WTC11 (cell line): ENCODE measurements at regions not wholly inside any gene's neighbourhood (a gene's known extent, or its start where the extent isn't known, plus 50 kb on each side); places are given as distances from the start of the nearest gene placed in this dataset.

ENCODE experiments used
- ATAC-seq: fragments of 200-7000 bp; cut with Tn5 transposase; 2 replicates; pipeline ENCODE4 v1.10.0; 2021; ENCODE audit warnings: mild to moderate bottlenecking, moderate library complexity
- CTCF ChIA-PET: fragments of 300-600 bp; sonication (Branson Sonifier 250); formaldehyde crosslinking; loops from one replicate; lab custom pipeline; 2021; ENCODE audit warnings: antibody characterized with exemption; lab: Charles Lee
- POLR2A ChIA-PET: fragments of 350-600 bp; sonication (Branson Sonifier 250); formaldehyde crosslinking; loops from one replicate; lab custom pipeline; 2021; ENCODE audit warnings: antibody characterized with exemption; lab: Charles Lee
- DNase-seq: peaks from one replicate; pipeline ENCODE4 v3.0.0; 2021; ENCODE audit warnings: low spot score
- H3K27ac Mint-ChIP-seq: 2 replicates; pipeline ENCODE4 v1.8.0; 2021; ENCODE audit warnings: mixed read lengths
- H3K27me3 Mint-ChIP-seq: 2 replicates; pipeline ENCODE4 v1.8.0; 2021; ENCODE audit warnings: low read depth, mild to moderate bottlenecking, moderate library complexity, mixed read lengths
- H3K36me3 Mint-ChIP-seq: 2 replicates; pipeline ENCODE4 v1.8.0; 2021; ENCODE audit warnings: mixed read lengths
- H3K4me1 Mint-ChIP-seq: 2 replicates; pipeline ENCODE4 v1.8.0; 2022; ENCODE audit warnings: mixed read lengths
- H3K4me3 Mint-ChIP-seq: 2 replicates; pipeline ENCODE4 v1.8.0; 2021; ENCODE audit warnings: mild to moderate bottlenecking, moderate library complexity, mixed read lengths
- H3K9me3 Mint-ChIP-seq: 2 replicates; pipeline ENCODE4 v1.8.0; 2021; ENCODE audit warnings: mixed read lengths
- CREB1 ChIP-seq: sonication (generic); formaldehyde crosslinking; IDR thresholded peaks from 2 replicates; pipeline ENCODE4 v1.8.0; 2023; ENCODE audit warnings: mild to moderate bottlenecking, missing genetic modification reagents
- FOXJ3 ChIP-seq: sonication (generic); formaldehyde crosslinking; IDR thresholded peaks from 2 replicates; pipeline ENCODE4 v1.9.0; 2021; ENCODE audit warnings: missing genetic modification reagents, mild to moderate bottlenecking, borderline replicate concordance
- FOXP1 ChIP-seq: sonication (generic); formaldehyde crosslinking; IDR thresholded peaks from 2 replicates; pipeline ENCODE4 v1.8.0; 2022; ENCODE audit warnings: missing genetic modification reagents, mild to moderate bottlenecking, moderate library complexity, borderline replicate concordance
- HMGA2 ChIP-seq: fragments of 250-450 bp; sonication (Bioruptor Pico); IDR thresholded peaks from 2 replicates; pipeline ENCODE4 v1.4.0; 2021; ENCODE audit warnings: mild to moderate bottlenecking, moderate library complexity
- NFE2L1 ChIP-seq: sonication (generic); formaldehyde crosslinking; IDR thresholded peaks from 2 replicates; pipeline ENCODE4 v1.8.1; 2023; ENCODE audit warnings: missing genetic modification reagents
- SOX15 ChIP-seq: fragments of 250-450 bp; sonication (Bioruptor Pico); IDR thresholded peaks from 2 replicates; pipeline ENCODE4 v1.9.0; 2021; ENCODE audit warnings: mild to moderate bottlenecking
- SP1 ChIP-seq: sonication (generic); formaldehyde crosslinking; conservative IDR thresholded peaks from 2 replicates; pipeline ENCODE4 v1.8.1; 2022; ENCODE audit warnings: missing genetic modification reagents
- TP53 ChIP-seq: sonication (generic); formaldehyde crosslinking; IDR thresholded peaks from 2 replicates; pipeline ENCODE4 v1.8.1; 2023; ENCODE audit warnings: mild to moderate bottlenecking, missing genetic modification reagents
- TF ChIP-seq, protein P1 (sequence below): sonication (generic); formaldehyde crosslinking; IDR thresholded peaks from 2 replicates; pipeline ENCODE4 v1.8.0; 2023; ENCODE audit warnings: mild to moderate bottlenecking, missing genetic modification reagents
- TF ChIP-seq, protein P2 (sequence below): sonication (generic); formaldehyde crosslinking; IDR thresholded peaks from 2 replicates; pipeline ENCODE4 v1.8.1; 2023; ENCODE audit warnings: mild to moderate bottlenecking, missing genetic modification reagents
- TF ChIP-seq, protein P3 (sequence below): sonication (generic); formaldehyde crosslinking; IDR thresholded peaks from 2 replicates; pipeline ENCODE4 v1.8.1; 2022; ENCODE audit warnings: low read depth, missing genetic modification reagents, borderline replicate concordance
- TF ChIP-seq, protein P4 (sequence below): sonication (generic); formaldehyde crosslinking; IDR thresholded peaks from 2 replicates; pipeline ENCODE4 v1.8.0; 2022; ENCODE audit warnings: missing genetic modification reagents
- TF ChIP-seq, protein P5 (sequence below): sonication (generic); formaldehyde crosslinking; IDR thresholded peaks from 2 replicates; pipeline ENCODE4 v1.8.1; 2023; ENCODE audit warnings: mild to moderate bottlenecking, missing genetic modification reagents
- TF ChIP-seq, protein P6 (sequence below): sonication (generic); formaldehyde crosslinking; IDR thresholded peaks from 2 replicates; pipeline ENCODE4 v1.8.1; 2022; ENCODE audit warnings: mild to moderate bottlenecking, moderate library complexity, missing genetic modification reagents
- TF ChIP-seq, protein P7 (sequence below): sonication (generic); formaldehyde crosslinking; IDR thresholded peaks from 2 replicates; pipeline ENCODE4 v1.8.1; 2023; ENCODE audit warnings: mild to moderate bottlenecking, missing genetic modification reagents, borderline replicate concordance
- TF ChIP-seq, protein P8 (sequence below): fragments of 200-600 bp; IDR thresholded peaks from 2 replicates; pipeline ENCODE4 v1.8.0; 2022; ENCODE audit warnings: antibody characterized with exemption

DNA sequence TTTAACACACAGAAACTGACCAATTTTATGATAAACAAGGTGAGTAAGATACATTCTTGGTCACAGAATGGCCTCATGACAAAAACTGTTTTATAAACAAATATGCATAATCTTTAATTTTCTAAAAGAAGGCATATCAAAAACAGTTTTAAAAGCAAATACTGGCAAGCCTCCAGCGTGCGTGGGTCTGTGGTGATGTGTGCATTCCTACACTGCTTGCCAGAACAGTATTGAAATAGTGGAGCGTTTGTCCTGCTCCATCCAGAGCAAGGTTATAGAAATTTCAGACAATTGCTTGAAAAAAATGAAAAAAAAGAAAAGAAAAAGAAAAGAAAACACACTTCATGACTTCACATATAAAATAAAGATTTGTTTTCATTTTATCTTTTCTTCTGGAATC is 140.9 kb downstream of the MZT1 start:
- TF ChIP-seq FOXP1 (CRISPR knock-in tag): no peak
- TF ChIP-seq, all 79 proteins: peak for 0
- DNase-seq (no peak), ATAC-seq (no peak)
- H3K4me1 Mint-ChIP-seq: no peaks in the 10 kb centered on the region
- ChIA-PET POLR2A (no interaction called here), CTCF (no interaction called here)
- H3K27me3 Mint-ChIP-seq: no peaks in the 10 kb centered on the region
- no peaks in the 10 kb centered on the region for H3K36me3 Mint-ChIP-seq
- H3K27ac Mint-ChIP-seq: no peak overlapping the region
- H3K4me3 Mint-ChIP-seq: no peak overlapping the region
- no peaks in the 10 kb centered on the region for H3K9me3 Mint-ChIP-seq

DNA sequence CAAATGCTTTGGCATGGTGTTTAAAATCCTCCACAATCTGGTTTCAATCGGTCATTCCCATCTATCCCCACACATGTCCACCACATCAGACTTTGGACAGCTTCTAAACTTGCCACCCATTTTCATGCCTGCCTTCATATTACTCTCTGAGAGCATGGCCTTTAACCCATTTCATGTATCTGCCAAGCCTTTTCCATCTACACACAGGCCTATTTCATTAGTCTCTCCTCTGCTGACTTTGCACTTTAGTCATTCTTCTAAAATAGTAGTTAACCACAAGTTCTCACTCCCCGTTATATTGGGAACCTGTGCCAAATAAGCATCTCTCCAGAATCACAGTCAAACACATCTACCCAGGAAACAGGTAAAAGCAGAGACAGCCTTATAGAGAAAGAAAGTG is 142.2 kb downstream of the MZT1 start:
- DNase-seq (no peak), ATAC-seq (no peak)
- no peak overlapping the region for H3K4me3 Mint-ChIP-seq
- ChIA-PET CTCF (no interaction called here), POLR2A (no interaction called here)
- H3K4me1 Mint-ChIP-seq: no peaks in the 10 kb centered on the region
- H3K9me3 Mint-ChIP-seq: no peaks in the 10 kb centered on the region
- no peaks in the 10 kb centered on the region for H3K27me3 Mint-ChIP-seq
- no peaks in the 10 kb centered on the region for H3K36me3 Mint-ChIP-seq
- H3K27ac Mint-ChIP-seq: no peak overlapping the region
- TF ChIP-seq, protein P1, sequence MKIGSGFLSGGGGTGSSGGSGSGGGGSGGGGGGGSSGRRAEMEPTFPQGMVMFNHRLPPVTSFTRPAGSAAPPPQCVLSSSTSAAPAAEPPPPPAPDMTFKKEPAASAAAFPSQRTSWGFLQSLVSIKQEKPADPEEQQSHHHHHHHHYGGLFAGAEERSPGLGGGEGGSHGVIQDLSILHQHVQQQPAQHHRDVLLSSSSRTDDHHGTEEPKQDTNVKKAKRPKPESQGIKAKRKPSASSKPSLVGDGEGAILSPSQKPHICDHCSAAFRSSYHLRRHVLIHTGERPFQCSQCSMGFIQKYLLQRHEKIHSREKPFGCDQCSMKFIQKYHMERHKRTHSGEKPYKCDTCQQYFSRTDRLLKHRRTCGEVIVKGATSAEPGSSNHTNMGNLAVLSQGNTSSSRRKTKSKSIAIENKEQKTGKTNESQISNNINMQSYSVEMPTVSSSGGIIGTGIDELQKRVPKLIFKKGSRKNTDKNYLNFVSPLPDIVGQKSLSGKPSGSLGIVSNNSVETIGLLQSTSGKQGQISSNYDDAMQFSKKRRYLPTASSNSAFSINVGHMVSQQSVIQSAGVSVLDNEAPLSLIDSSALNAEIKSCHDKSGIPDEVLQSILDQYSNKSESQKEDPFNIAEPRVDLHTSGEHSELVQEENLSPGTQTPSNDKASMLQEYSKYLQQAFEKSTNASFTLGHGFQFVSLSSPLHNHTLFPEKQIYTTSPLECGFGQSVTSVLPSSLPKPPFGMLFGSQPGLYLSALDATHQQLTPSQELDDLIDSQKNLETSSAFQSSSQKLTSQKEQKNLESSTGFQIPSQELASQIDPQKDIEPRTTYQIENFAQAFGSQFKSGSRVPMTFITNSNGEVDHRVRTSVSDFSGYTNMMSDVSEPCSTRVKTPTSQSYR (CRISPR knock-in tag): no peak
- TF ChIP-seq SOX15 (CRISPR knock-in tag) (no peak), CREB1 (CRISPR knock-in tag) (no peak), SP1 (CRISPR knock-in tag) (no peak), TP53 (no peak), FOXJ3 (no peak), NFE2L1 (no peak), HMGA2 (CRISPR knock-in tag) (no peak)
- TF ChIP-seq, protein P2, sequence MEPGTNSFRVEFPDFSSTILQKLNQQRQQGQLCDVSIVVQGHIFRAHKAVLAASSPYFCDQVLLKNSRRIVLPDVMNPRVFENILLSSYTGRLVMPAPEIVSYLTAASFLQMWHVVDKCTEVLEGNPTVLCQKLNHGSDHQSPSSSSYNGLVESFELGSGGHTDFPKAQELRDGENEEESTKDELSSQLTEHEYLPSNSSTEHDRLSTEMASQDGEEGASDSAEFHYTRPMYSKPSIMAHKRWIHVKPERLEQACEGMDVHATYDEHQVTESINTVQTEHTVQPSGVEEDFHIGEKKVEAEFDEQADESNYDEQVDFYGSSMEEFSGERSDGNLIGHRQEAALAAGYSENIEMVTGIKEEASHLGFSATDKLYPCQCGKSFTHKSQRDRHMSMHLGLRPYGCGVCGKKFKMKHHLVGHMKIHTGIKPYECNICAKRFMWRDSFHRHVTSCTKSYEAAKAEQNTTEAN (CRISPR knock-in tag): no peak
- TF ChIP-seq, protein P3, sequence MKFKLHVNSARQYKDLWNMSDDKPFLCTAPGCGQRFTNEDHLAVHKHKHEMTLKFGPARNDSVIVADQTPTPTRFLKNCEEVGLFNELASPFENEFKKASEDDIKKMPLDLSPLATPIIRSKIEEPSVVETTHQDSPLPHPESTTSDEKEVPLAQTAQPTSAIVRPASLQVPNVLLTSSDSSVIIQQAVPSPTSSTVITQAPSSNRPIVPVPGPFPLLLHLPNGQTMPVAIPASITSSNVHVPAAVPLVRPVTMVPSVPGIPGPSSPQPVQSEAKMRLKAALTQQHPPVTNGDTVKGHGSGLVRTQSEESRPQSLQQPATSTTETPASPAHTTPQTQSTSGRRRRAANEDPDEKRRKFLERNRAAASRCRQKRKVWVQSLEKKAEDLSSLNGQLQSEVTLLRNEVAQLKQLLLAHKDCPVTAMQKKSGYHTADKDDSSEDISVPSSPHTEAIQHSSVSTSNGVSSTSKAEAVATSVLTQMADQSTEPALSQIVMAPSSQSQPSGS (CRISPR knock-in tag): no peak
- TF ChIP-seq, protein P4, sequence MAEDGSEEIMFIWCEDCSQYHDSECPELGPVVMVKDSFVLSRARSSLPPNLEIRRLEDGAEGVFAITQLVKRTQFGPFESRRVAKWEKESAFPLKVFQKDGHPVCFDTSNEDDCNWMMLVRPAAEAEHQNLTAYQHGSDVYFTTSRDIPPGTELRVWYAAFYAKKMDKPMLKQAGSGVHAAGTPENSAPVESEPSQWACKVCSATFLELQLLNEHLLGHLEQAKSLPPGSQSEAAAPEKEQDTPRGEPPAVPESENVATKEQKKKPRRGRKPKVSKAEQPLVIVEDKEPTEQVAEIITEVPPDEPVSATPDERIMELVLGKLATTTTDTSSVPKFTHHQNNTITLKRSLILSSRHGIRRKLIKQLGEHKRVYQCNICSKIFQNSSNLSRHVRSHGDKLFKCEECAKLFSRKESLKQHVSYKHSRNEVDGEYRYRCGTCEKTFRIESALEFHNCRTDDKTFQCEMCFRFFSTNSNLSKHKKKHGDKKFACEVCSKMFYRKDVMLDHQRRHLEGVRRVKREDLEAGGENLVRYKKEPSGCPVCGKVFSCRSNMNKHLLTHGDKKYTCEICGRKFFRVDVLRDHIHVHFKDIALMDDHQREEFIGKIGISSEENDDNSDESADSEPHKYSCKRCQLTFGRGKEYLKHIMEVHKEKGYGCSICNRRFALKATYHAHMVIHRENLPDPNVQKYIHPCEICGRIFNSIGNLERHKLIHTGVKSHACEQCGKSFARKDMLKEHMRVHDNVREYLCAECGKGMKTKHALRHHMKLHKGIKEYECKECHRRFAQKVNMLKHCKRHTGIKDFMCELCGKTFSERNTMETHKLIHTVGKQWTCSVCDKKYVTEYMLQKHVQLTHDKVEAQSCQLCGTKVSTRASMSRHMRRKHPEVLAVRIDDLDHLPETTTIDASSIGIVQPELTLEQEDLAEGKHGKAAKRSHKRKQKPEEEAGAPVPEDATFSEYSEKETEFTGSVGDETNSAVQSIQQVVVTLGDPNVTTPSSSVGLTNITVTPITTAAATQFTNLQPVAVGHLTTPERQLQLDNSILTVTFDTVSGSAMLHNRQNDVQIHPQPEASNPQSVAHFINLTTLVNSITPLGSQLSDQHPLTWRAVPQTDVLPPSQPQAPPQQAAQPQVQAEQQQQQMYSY (CRISPR knock-in tag): no peak
- TF ChIP-seq, protein P5, sequence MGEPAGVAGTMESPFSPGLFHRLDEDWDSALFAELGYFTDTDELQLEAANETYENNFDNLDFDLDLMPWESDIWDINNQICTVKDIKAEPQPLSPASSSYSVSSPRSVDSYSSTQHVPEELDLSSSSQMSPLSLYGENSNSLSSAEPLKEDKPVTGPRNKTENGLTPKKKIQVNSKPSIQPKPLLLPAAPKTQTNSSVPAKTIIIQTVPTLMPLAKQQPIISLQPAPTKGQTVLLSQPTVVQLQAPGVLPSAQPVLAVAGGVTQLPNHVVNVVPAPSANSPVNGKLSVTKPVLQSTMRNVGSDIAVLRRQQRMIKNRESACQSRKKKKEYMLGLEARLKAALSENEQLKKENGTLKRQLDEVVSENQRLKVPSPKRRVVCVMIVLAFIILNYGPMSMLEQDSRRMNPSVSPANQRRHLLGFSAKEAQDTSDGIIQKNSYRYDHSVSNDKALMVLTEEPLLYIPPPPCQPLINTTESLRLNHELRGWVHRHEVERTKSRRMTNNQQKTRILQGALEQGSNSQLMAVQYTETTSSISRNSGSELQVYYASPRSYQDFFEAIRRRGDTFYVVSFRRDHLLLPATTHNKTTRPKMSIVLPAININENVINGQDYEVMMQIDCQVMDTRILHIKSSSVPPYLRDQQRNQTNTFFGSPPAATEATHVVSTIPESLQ (CRISPR knock-in tag): no peak
- TF ChIP-seq, protein P6, sequence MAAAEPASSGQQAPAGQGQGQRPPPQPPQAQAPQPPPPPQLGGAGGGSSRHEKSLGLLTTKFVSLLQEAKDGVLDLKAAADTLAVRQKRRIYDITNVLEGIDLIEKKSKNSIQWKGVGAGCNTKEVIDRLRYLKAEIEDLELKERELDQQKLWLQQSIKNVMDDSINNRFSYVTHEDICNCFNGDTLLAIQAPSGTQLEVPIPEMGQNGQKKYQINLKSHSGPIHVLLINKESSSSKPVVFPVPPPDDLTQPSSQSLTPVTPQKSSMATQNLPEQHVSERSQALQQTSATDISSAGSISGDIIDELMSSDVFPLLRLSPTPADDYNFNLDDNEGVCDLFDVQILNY (CRISPR knock-in tag): no peak
- TF ChIP-seq, protein P7, sequence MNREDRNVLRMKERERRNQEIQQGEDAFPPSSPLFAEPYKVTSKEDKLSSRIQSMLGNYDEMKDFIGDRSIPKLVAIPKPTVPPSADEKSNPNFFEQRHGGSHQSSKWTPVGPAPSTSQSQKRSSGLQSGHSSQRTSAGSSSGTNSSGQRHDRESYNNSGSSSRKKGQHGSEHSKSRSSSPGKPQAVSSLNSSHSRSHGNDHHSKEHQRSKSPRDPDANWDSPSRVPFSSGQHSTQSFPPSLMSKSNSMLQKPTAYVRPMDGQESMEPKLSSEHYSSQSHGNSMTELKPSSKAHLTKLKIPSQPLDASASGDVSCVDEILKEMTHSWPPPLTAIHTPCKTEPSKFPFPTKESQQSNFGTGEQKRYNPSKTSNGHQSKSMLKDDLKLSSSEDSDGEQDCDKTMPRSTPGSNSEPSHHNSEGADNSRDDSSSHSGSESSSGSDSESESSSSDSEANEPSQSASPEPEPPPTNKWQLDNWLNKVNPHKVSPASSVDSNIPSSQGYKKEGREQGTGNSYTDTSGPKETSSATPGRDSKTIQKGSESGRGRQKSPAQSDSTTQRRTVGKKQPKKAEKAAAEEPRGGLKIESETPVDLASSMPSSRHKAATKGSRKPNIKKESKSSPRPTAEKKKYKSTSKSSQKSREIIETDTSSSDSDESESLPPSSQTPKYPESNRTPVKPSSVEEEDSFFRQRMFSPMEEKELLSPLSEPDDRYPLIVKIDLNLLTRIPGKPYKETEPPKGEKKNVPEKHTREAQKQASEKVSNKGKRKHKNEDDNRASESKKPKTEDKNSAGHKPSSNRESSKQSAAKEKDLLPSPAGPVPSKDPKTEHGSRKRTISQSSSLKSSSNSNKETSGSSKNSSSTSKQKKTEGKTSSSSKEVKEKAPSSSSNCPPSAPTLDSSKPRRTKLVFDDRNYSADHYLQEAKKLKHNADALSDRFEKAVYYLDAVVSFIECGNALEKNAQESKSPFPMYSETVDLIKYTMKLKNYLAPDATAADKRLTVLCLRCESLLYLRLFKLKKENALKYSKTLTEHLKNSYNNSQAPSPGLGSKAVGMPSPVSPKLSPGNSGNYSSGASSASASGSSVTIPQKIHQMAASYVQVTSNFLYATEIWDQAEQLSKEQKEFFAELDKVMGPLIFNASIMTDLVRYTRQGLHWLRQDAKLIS (CRISPR knock-in tag): no peak
- TF ChIP-seq, protein P8, sequence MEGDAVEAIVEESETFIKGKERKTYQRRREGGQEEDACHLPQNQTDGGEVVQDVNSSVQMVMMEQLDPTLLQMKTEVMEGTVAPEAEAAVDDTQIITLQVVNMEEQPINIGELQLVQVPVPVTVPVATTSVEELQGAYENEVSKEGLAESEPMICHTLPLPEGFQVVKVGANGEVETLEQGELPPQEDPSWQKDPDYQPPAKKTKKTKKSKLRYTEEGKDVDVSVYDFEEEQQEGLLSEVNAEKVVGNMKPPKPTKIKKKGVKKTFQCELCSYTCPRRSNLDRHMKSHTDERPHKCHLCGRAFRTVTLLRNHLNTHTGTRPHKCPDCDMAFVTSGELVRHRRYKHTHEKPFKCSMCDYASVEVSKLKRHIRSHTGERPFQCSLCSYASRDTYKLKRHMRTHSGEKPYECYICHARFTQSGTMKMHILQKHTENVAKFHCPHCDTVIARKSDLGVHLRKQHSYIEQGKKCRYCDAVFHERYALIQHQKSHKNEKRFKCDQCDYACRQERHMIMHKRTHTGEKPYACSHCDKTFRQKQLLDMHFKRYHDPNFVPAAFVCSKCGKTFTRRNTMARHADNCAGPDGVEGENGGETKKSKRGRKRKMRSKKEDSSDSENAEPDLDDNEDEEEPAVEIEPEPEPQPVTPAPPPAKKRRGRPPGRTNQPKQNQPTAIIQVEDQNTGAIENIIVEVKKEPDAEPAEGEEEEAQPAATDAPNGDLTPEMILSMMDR: no peak
